Activated T-helper 2 cell treated with anti-CD3 and anti-CD28 coated beads, Interferon-gamma antibody, Interleukin-2, Interleukin-4, amounts not matched to agents 10 μg/mL and 5 μg/mL and 100 μg/mL, durations not matched to agents 14 hours and 24 hours and 36 hours (primary cell): ENCODE measurements at regions not wholly inside any gene's neighbourhood (a gene's known extent, or its start where the extent isn't known, plus 50 kb on each side); places are given as distances from the start of the nearest gene placed in this dataset.

Experiments used
- DNase-seq: peaks from one replicate; pipeline ENCODE4 v3.0.0; 2021; ENCODE audit warnings: low spot score
- H3K27ac Mint-ChIP-seq: one replicate; pipeline ENCODE4 v1.8.0; 2021; ENCODE audit warnings: mixed read lengths
- H3K27me3 Mint-ChIP-seq: one replicate; pipeline ENCODE4 v1.8.0; 2021; ENCODE audit warnings: low read depth, mixed read lengths
- H3K36me3 Mint-ChIP-seq: one replicate; pipeline ENCODE4 v1.8.0; 2021; ENCODE audit warnings: low read depth, mixed read lengths
- H3K4me1 Mint-ChIP-seq: one replicate; pipeline ENCODE4 v1.8.0; 2021; ENCODE audit warnings: low read depth, mixed read lengths
- H3K4me3 Mint-ChIP-seq: one replicate; pipeline ENCODE4 v1.8.0; 2021; ENCODE audit warnings: low read depth, mild to moderate bottlenecking, moderate library complexity, mixed read lengths
- H3K9me3 Mint-ChIP-seq: one replicate; pipeline ENCODE4 v1.8.0; 2021; ENCODE audit warnings: mixed read lengths
- intact Hi-C: fragments of 100-400 bp; cut with micrococcal nuclease; formaldehyde crosslinking; loops from one replicate; pipeline ENCODE4 v1.15.1; 2023

- intact Hi-C loops: loop anchor here (1.0 to 2.0 kb wide), 3 partner anchors 10 to 360 kb away; partner anchors contain the start of gene IRF2BP2
- Mint-ChIP-seq H3K4me1 (peaks cover 63% of the 10 kb centered on the region), H3K4me3 (peak overlapping the region; percentile 30), H3K9me3 (peaks cover 2% of the 10 kb centered on the region), H3K27me3 (no peaks in the 10 kb centered on the region), H3K36me3 (peaks cover 25% of the 10 kb centered on the region), H3K27ac (peak overlapping the region; percentile 85)
- no peak for DNase-seq
Observed at GRCh38 chr1:234970401-234970730, 158.3 kb downstream of the TOMM20 start.

- intact Hi-C loops: loop anchor here (1.0 to 2.0 kb wide), 3 partner anchors 11 to 359 kb away; partner anchors contain the start of gene IRF2BP2
- H3K4me1 Mint-ChIP-seq: peaks cover 62% of the 10 kb centered on the region
- H3K27me3 Mint-ChIP-seq: no peaks in the 10 kb centered on the region
- H3K27ac Mint-ChIP-seq: peak overlapping the region; percentile 85
- no peaks in the 10 kb centered on the region for H3K9me3 Mint-ChIP-seq
- peaks cover 23% of the 10 kb centered on the region for H3K36me3 Mint-ChIP-seq
- DNase-seq: no peak
- no peak overlapping the region for H3K4me3 Mint-ChIP-seq
Observed at GRCh38 chr1:234969581-234970400, 158.8 kb downstream of the TOMM20 start.

- intact Hi-C loops: no loop called here
- Mint-ChIP-seq H3K4me3 (no peak overlapping the region), H3K36me3 (peaks cover 28% of the 10 kb centered on the region), H3K27ac (peak overlapping the region; percentile 85), H3K27me3 (no peaks in the 10 kb centered on the region), H3K4me1 (peaks cover 64% of the 10 kb centered on the region), H3K9me3 (no peaks in the 10 kb centered on the region)
- no peak for DNase-seq
Observed at GRCh38 chr1:234969011-234969441, 159.6 kb downstream of the TOMM20 start.

GRCh38 chr1:234968451-234968850 lies 160.2 kb downstream of the TOMM20 start:
- Mint-ChIP-seq H3K27ac (peak overlapping the region; percentile 82), H3K9me3 (no peaks in the 10 kb centered on the region), H3K4me3 (no peak overlapping the region), H3K4me1 (peaks cover 68% of the 10 kb centered on the region), H3K27me3 (no peaks in the 10 kb centered on the region), H3K36me3 (peaks cover 30% of the 10 kb centered on the region)
- intact Hi-C loops: no loop called here
- DNase-seq: no peak

GRCh38 chr1:234967121-234967520 lies 161.5 kb downstream of the TOMM20 start:
- Mint-ChIP-seq H3K27me3 (no peaks in the 10 kb centered on the region), H3K4me3 (no peak overlapping the region), H3K9me3 (no peaks in the 10 kb centered on the region), H3K36me3 (peaks cover 31% of the 10 kb centered on the region), H3K27ac (no peak overlapping the region), H3K4me1 (peaks cover 69% of the 10 kb centered on the region)
- DNase-seq: no peak
- intact Hi-C loops: no loop called here

GRCh38 chr1:234965111-234965510 lies 163.5 kb downstream of the TOMM20 start:
- H3K4me3 Mint-ChIP-seq: no peak overlapping the region
- H3K4me1 Mint-ChIP-seq: peaks cover 68% of the 10 kb centered on the region
- intact Hi-C loops: no loop called here
- peaks cover 33% of the 10 kb centered on the region for H3K36me3 Mint-ChIP-seq
- H3K27me3 Mint-ChIP-seq: no peaks in the 10 kb centered on the region
- H3K9me3 Mint-ChIP-seq: no peaks in the 10 kb centered on the region
- peak overlapping the region; percentile 93 for H3K27ac Mint-ChIP-seq
- no peak for DNase-seq

- Mint-ChIP-seq H3K27ac (peak overlapping the region; percentile 93), H3K9me3 (no peaks in the 10 kb centered on the region), H3K36me3 (peaks cover 31% of the 10 kb centered on the region), H3K4me3 (peak overlapping the region; percentile 46), H3K4me1 (peaks cover 71% of the 10 kb centered on the region), H3K27me3 (no peaks in the 10 kb centered on the region)
- intact Hi-C loops: loop anchor here (1.0 to 2.0 kb wide), 13 partner anchors 7 to 465 kb away; no protein-coding TSS in a partner anchor
- no peak for DNase-seq
Observed at GRCh38 chr1:234963904-234964702, 164.5 kb downstream of the TOMM20 start.

GRCh38 chr1:234963180-234963903 lies 165.3 kb downstream of the TOMM20 start:
- intact Hi-C loops: loop anchor here (1.0 to 2.0 kb wide), 13 partner anchors 8 to 464 kb away; no protein-coding TSS in a partner anchor

GRCh38 chr1:234962340-234962989 lies 166.2 kb downstream of the TOMM20 start:
- Mint-ChIP-seq H3K27ac (peak overlapping the region; percentile 93), H3K36me3 (peaks cover 26% of the 10 kb centered on the region), H3K4me3 (peak overlapping the region; percentile 62), H3K27me3 (no peaks in the 10 kb centered on the region), H3K4me1 (peaks cover 74% of the 10 kb centered on the region), H3K9me3 (no peaks in the 10 kb centered on the region)
- no peak for DNase-seq
- intact Hi-C loops: loop anchor here (1.0 to 2.0 kb wide), 6 partner anchors 22 to 362 kb away; no protein-coding TSS in a partner anchor

More at GRCh38 chr1:234963180-234963903, 165.3 kb downstream of the TOMM20 start:
- Mint-ChIP-seq H3K27me3 (no peaks in the 10 kb centered on the region), H3K36me3 (peaks cover 25% of the 10 kb centered on the region), H3K4me1 (peaks cover 70% of the 10 kb centered on the region), H3K4me3 (peak overlapping the region; percentile 62), H3K9me3 (no peaks in the 10 kb centered on the region), H3K27ac (peak overlapping the region; percentile 93)
- DNase-seq: peak; percentile 87

- peaks cover 29% of the 10 kb centered on the region for H3K36me3 Mint-ChIP-seq
- no peaks in the 10 kb centered on the region for H3K27me3 Mint-ChIP-seq
- peaks cover 82% of the 10 kb centered on the region for H3K4me1 Mint-ChIP-seq
- no peak for DNase-seq
- peak overlapping the region; percentile 93 for H3K27ac Mint-ChIP-seq
- H3K4me3 Mint-ChIP-seq: peak overlapping the region; percentile 62
- intact Hi-C loops: loop anchor here (1.0 to 2.0 kb wide), 6 partner anchors 21 to 361 kb away; no protein-coding TSS in a partner anchor
- H3K9me3 Mint-ChIP-seq: no peaks in the 10 kb centered on the region
Observed at GRCh38 chr1:234961456-234962339, 166.9 kb downstream of the TOMM20 start.

GRCh38 chr1:234960722-234961455 lies 167.7 kb downstream of the TOMM20 start:
- DNase-seq: no peak
- Mint-ChIP-seq H3K36me3 (peaks cover 25% of the 10 kb centered on the region), H3K9me3 (no peaks in the 10 kb centered on the region), H3K4me1 (peaks cover 84% of the 10 kb centered on the region), H3K27ac (peak overlapping the region; percentile 93), H3K4me3 (no peak overlapping the region), H3K27me3 (no peaks in the 10 kb centered on the region)
- intact Hi-C loops: no loop called here
